ENCODE measurements at regions not wholly inside any gene's neighbourhood (a gene's known extent, or its start where the extent isn't known, plus 50 kb on each side); places are given as distances from the start of the nearest gene placed in this dataset.

- Histone ChIP-seq H4K91ac (ENCODE audit: insufficient read length, low read depth, low read length) (no peak overlapping the region), H2BK5ac (ENCODE audit: insufficient read length, low read length) (no peak overlapping the region), H3K4ac (ENCODE audit: low read depth, low read length) (no peak overlapping the region), H3K9me3 (ENCODE audit: control insufficient read depth, low read depth, low read length) (no peaks in the 10 kb centered on the region), H3K27me3 (ENCODE audit: insufficient read depth, low read length) (no peaks in the 10 kb centered on the region), H3K27ac (ENCODE audit: insufficient read length, low read depth, low read length) (no peak overlapping the region), H3T11ph (ENCODE audit: low read length) (no peak overlapping the region), H2BK12ac (ENCODE audit: insufficient read length, low read depth, low read length) (no peak overlapping the region), H2BK120ac (ENCODE audit: low read depth, low read length, poor library complexity, severe bottlenecking) (no peak overlapping the region), H3K4me2 (ENCODE audit: insufficient read depth, insufficient read length, low read length) (no peak overlapping the region), H3K18ac (ENCODE audit: insufficient read length, low read depth, low read length) (no peak overlapping the region), H3K23me2 (ENCODE audit: insufficient read length, low read depth, low read length, poor library complexity, severe bottlenecking) (no peaks in the 10 kb centered on the region), H3K56ac (ENCODE audit: insufficient read length, low read depth, low read length) (no peak overlapping the region), H3K9ac (ENCODE audit: extremely low read depth, insufficient read length, low read length) (no peak overlapping the region), H2AFZ (ENCODE audit: low read length) (no peak overlapping the region), H3K23ac (ENCODE audit: insufficient read length, low read depth, low read length) (no peak overlapping the region), H2AK5ac (ENCODE audit: insufficient read length, low read length) (no peak overlapping the region), H4K8ac (replicated peaks; ENCODE audit: insufficient read length, low read depth, low read length) (no peak overlapping the region), H3K4me1 (ENCODE audit: insufficient read depth, low read length) (peaks cover 6% of the 10 kb centered on the region; the same call in 1 of the 2 replicates), H2BK20ac (ENCODE audit: low read depth, low read length, poor library complexity, severe bottlenecking) (no peak overlapping the region), H3K79me2 (ENCODE audit: insufficient read depth, low read length) (no peaks in the 10 kb centered on the region), H2BK15ac (ENCODE audit: low read depth, low read length) (no peak overlapping the region), H4K5ac (ENCODE audit: insufficient read length, low read depth, low read length) (no peak overlapping the region), H4K20me1 (ENCODE audit: control insufficient read depth, insufficient read depth, insufficient read length) (no peaks in the 10 kb centered on the region), H3K14ac (ENCODE audit: insufficient read depth, low read length) (no peak overlapping the region), H3K79me1 (ENCODE audit: insufficient read depth, low read depth, low read length, poor library complexity, severe bottlenecking) (no peaks in the 10 kb centered on the region)
- no peaks in the 10 kb centered on the region for H3K36me3 Mint-ChIP-seq (ENCODE audit: insufficient read depth in 1 of 3, low read depth in 3 of 3)
- TF ChIP-seq CTCF (conservative IDR thresholded peaks at IDR 0.05), result no peak
- peaks cover 0 to 8% of the 10 kb centered on the region in 2 experiments; a peak in 1 of 5 replicates for H3K9me3 Mint-ChIP-seq
- H3K4me3 Mint-ChIP-seq, result no peak overlapping the region
- no peaks in the 10 kb centered on the region for H3K27me3 Mint-ChIP-seq (ENCODE audit: low read depth)
- peaks cover 47 to 53% of the 10 kb centered on the region in 2 experiments for H3K4me1 Mint-ChIP-seq
- no CpG with 5 or more reads among the region's 6 CpGs for WGBS (ENCODE audit: extremely low coverage, insufficient read length, low lambda C conversion rate)
- H3K27ac Mint-ChIP-seq, result 0 out of 7 replicates have a peak overlapping the region, but pooled peaks of 1 of the 3 experiments have one; percentile 5
- DNase-seq, result no peak
Measured at GRCh38 chr1:200228081-200228480, 181.8 kb downstream of the ZNF281 start.

Data from H9 (cell line).